WTC11 (cell line): ENCODE measurements at regions not wholly inside any gene's neighbourhood (a gene's known extent, or its start where the extent isn't known, plus 50 kb on each side); places are given as distances from the start of the nearest gene placed in this dataset.

ENCODE experiments used
- ATAC-seq: fragments of 200-7000 bp; cut with Tn5 transposase; 2 replicates; pipeline ENCODE4 v1.10.0; 2021; ENCODE audit warnings: mild to moderate bottlenecking, moderate library complexity
- CTCF ChIA-PET: fragments of 300-600 bp; sonication (Branson Sonifier 250); formaldehyde crosslinking; loops from one replicate; lab custom pipeline; 2021; ENCODE audit warnings: antibody characterized with exemption; lab: Charles Lee
- POLR2A ChIA-PET: fragments of 350-600 bp; sonication (Branson Sonifier 250); formaldehyde crosslinking; loops from one replicate; lab custom pipeline; 2021; ENCODE audit warnings: antibody characterized with exemption; lab: Charles Lee
- DNase-seq: peaks from one replicate; pipeline ENCODE4 v3.0.0; 2021; ENCODE audit warnings: low spot score
- H3K27ac Mint-ChIP-seq: 2 replicates; pipeline ENCODE4 v1.8.0; 2021; ENCODE audit warnings: mixed read lengths
- H3K27me3 Mint-ChIP-seq: 2 replicates; pipeline ENCODE4 v1.8.0; 2021; ENCODE audit warnings: low read depth, mild to moderate bottlenecking, moderate library complexity, mixed read lengths
- H3K36me3 Mint-ChIP-seq: 2 replicates; pipeline ENCODE4 v1.8.0; 2021; ENCODE audit warnings: mixed read lengths
- H3K4me1 Mint-ChIP-seq: 2 replicates; pipeline ENCODE4 v1.8.0; 2022; ENCODE audit warnings: mixed read lengths
- H3K4me3 Mint-ChIP-seq: 2 replicates; pipeline ENCODE4 v1.8.0; 2021; ENCODE audit warnings: mild to moderate bottlenecking, moderate library complexity, mixed read lengths
- H3K9me3 Mint-ChIP-seq: 2 replicates; pipeline ENCODE4 v1.8.0; 2021; ENCODE audit warnings: mixed read lengths
- AFF4 ChIP-seq: sonication (generic); formaldehyde crosslinking; IDR thresholded peaks from 2 replicates; pipeline ENCODE4 v1.8.1; 2023; ENCODE audit warnings: mild to moderate bottlenecking, missing genetic modification reagents, borderline replicate concordance
- ATF1 ChIP-seq: sonication (generic); formaldehyde crosslinking; IDR thresholded peaks from 2 replicates; pipeline ENCODE4 v1.8.1; 2023; ENCODE audit warnings: mild to moderate bottlenecking, moderate library complexity, missing genetic modification reagents
- CDX4 ChIP-seq: fragments of 250-450 bp; sonication (Bioruptor Pico); IDR thresholded peaks from 2 replicates; pipeline ENCODE4 v1.9.0; 2021; ENCODE audit warnings: moderate library complexity, mild to moderate bottlenecking, inconsistent platforms, borderline replicate concordance
- ERG ChIP-seq: fragments of 250-450 bp; sonication (Bioruptor Pico); IDR thresholded peaks from 2 replicates; pipeline ENCODE4 v1.8.0; 2021; ENCODE audit warnings: mild to moderate bottlenecking
- ETV6 ChIP-seq: sonication (generic); formaldehyde crosslinking; IDR thresholded peaks from 2 replicates; pipeline ENCODE4 v1.8.1; 2022; ENCODE audit warnings: mild to moderate bottlenecking, missing genetic modification reagents
- FOXP4 ChIP-seq: sonication (generic); formaldehyde crosslinking; IDR thresholded peaks from 2 replicates; pipeline ENCODE4 v1.8.0; 2022; ENCODE audit warnings: mild to moderate bottlenecking, missing genetic modification reagents
- IRF2 ChIP-seq: sonication (generic); formaldehyde crosslinking; IDR thresholded peaks from 2 replicates; pipeline ENCODE4 v1.8.0; 2022; ENCODE audit warnings: low read depth, missing genetic modification reagents, borderline replicate concordance
- MXD4 ChIP-seq: fragments of 250-450 bp; sonication (Bioruptor Pico); IDR thresholded peaks from 2 replicates; pipeline ENCODE4 v1.8.0; 2021; ENCODE audit warnings: mild to moderate bottlenecking, moderate library complexity, borderline replicate concordance
- MYBL2 ChIP-seq: sonication (generic); formaldehyde crosslinking; IDR thresholded peaks from 2 replicates; pipeline ENCODE4 v1.8.1; 2023; ENCODE audit warnings: mild to moderate bottlenecking, moderate library complexity, missing genetic modification reagents
- NR2C2 ChIP-seq: sonication (generic); formaldehyde crosslinking; IDR thresholded peaks from 2 replicates; pipeline ENCODE4 v1.8.0; 2022; ENCODE audit warnings: mild to moderate bottlenecking, missing genetic modification reagents
- OVOL2 ChIP-seq: fragments of 250-450 bp; sonication (Bioruptor Pico); IDR thresholded peaks from 2 replicates; pipeline ENCODE4 v1.9.0; 2021; ENCODE audit warnings: mild to moderate bottlenecking, borderline replicate concordance
- RELA ChIP-seq: sonication (generic); formaldehyde crosslinking; IDR thresholded peaks from 2 replicates; pipeline ENCODE4 v1.8.1; 2022; ENCODE audit warnings: missing genetic modification reagents, mild to moderate bottlenecking, borderline replicate concordance
- SMAD3 ChIP-seq: sonication (generic); formaldehyde crosslinking; IDR thresholded peaks from 2 replicates; pipeline ENCODE4 v1.8.0; 2022; ENCODE audit warnings: missing genetic modification reagents, mild to moderate bottlenecking, borderline replicate concordance
- SMAD4 ChIP-seq: sonication (generic); formaldehyde crosslinking; IDR thresholded peaks from 2 replicates; pipeline ENCODE4 v1.8.0; 2022; ENCODE audit warnings: mild to moderate bottlenecking, missing genetic modification reagents
- ZBTB43 ChIP-seq: sonication (generic); formaldehyde crosslinking; IDR thresholded peaks from 2 replicates; pipeline ENCODE4 v1.8.1; 2023; ENCODE audit warnings: mild to moderate bottlenecking, missing genetic modification reagents
- ZNF263 ChIP-seq: sonication (generic); formaldehyde crosslinking; IDR thresholded peaks from 2 replicates; pipeline ENCODE4 v1.8.1; 2022; ENCODE audit warnings: low read depth, mild to moderate bottlenecking, moderate library complexity, missing genetic modification reagents
- ZNF671 ChIP-seq: fragments of 250-450 bp; sonication (Bioruptor Pico); IDR thresholded peaks from 2 replicates; pipeline ENCODE4 v1.8.0; 2021; ENCODE audit warnings: mild to moderate bottlenecking
- TF ChIP-seq, protein P1 (sequence below): sonication (generic); formaldehyde crosslinking; IDR thresholded peaks from 2 replicates; pipeline ENCODE4 v1.8.0; 2022; ENCODE audit warnings: mild to moderate bottlenecking, missing genetic modification reagents
- TF ChIP-seq, protein P2 (sequence below): sonication (generic); formaldehyde crosslinking; IDR thresholded peaks from 2 replicates; pipeline ENCODE4 v1.8.0; 2023; ENCODE audit warnings: missing genetic modification reagents, mild to moderate bottlenecking, borderline replicate concordance
- TF ChIP-seq, protein P3 (sequence below): sonication (generic); formaldehyde crosslinking; conservative IDR thresholded peaks from 2 replicates; pipeline ENCODE4 v1.8.1; 2023; ENCODE audit warnings: mild to moderate bottlenecking, low read depth, missing genetic modification reagents, moderate library complexity

DNA sequence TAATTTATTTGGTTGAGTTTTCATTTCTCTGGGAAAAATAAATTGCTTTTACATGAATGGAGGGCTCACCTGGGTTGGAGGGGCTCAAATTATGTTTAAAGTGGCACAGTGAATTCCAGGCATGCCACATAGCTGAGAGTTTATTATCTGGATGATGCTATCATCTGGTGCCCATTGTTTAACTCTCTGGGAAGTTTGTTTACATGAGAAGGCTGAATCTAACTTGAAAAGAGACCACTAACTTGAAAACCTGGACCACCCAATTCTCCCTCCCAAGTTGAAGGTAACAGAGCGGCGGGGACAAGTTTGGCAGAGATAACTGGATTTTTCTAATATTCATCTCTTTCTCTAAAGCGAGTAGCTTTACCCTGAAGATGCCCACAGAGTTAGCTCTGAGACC lies 321.5 kb upstream of the GHITM start:
- POLR2A ChIA-PET: no interaction called here
- H3K27ac Mint-ChIP-seq: no peak overlapping the region
- DNase-seq (no peak), ATAC-seq (peak; percentile 61)
- CTCF ChIA-PET: interaction anchor here (2.5 kb wide), 1 partner anchor 54 kb away, joined by 8 read pairs; no protein-coding TSS in a partner anchor
- H3K9me3 Mint-ChIP-seq: peaks cover 3% of the 10 kb centered on the region; the same call in 1 of the 2 replicates
- H3K27me3 Mint-ChIP-seq: no peaks in the 10 kb centered on the region
- no peaks in the 10 kb centered on the region for H3K36me3 Mint-ChIP-seq
- TF ChIP-seq ETV6 (CRISPR knock-in tag) (no peak), AFF4 (no peak), SMAD4 (CRISPR knock-in tag) (no peak), ZNF671 (CRISPR knock-in tag) (no peak), ERG (CRISPR knock-in tag) (no peak), MYBL2 (no peak), MXD4 (CRISPR knock-in tag) (no peak), ZNF263 (CRISPR knock-in tag) (no peak), NR2C2 (CRISPR knock-in tag) (no peak), SMAD3 (CRISPR knock-in tag) (no peak), IRF2 (CRISPR knock-in tag) (no peak), ZBTB43 (CRISPR knock-in tag) (no peak), CDX4 (CRISPR knock-in tag) (no peak), RELA (CRISPR knock-in tag) (no peak), OVOL2 (CRISPR knock-in tag) (no peak), FOXP4 (CRISPR knock-in tag) (no peak), ATF1 (CRISPR knock-in tag) (no peak)
- TF ChIP-seq, protein P1, sequence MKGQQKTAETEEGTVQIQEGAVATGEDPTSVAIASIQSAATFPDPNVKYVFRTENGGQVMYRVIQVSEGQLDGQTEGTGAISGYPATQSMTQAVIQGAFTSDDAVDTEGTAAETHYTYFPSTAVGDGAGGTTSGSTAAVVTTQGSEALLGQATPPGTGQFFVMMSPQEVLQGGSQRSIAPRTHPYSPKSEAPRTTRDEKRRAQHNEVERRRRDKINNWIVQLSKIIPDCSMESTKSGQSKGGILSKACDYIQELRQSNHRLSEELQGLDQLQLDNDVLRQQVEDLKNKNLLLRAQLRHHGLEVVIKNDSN: no peak
- TF ChIP-seq, protein P2, sequence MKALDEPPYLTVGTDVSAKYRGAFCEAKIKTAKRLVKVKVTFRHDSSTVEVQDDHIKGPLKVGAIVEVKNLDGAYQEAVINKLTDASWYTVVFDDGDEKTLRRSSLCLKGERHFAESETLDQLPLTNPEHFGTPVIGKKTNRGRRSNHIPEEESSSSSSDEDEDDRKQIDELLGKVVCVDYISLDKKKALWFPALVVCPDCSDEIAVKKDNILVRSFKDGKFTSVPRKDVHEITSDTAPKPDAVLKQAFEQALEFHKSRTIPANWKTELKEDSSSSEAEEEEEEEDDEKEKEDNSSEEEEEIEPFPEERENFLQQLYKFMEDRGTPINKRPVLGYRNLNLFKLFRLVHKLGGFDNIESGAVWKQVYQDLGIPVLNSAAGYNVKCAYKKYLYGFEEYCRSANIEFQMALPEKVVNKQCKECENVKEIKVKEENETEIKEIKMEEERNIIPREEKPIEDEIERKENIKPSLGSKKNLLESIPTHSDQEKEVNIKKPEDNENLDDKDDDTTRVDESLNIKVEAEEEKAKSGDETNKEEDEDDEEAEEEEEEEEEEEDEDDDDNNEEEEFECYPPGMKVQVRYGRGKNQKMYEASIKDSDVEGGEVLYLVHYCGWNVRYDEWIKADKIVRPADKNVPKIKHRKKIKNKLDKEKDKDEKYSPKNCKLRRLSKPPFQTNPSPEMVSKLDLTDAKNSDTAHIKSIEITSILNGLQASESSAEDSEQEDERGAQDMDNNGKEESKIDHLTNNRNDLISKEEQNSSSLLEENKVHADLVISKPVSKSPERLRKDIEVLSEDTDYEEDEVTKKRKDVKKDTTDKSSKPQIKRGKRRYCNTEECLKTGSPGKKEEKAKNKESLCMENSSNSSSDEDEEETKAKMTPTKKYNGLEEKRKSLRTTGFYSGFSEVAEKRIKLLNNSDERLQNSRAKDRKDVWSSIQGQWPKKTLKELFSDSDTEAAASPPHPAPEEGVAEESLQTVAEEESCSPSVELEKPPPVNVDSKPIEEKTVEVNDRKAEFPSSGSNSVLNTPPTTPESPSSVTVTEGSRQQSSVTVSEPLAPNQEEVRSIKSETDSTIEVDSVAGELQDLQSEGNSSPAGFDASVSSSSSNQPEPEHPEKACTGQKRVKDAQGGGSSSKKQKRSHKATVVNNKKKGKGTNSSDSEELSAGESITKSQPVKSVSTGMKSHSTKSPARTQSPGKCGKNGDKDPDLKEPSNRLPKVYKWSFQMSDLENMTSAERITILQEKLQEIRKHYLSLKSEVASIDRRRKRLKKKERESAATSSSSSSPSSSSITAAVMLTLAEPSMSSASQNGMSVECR (CRISPR knock-in tag): no peak
- TF ChIP-seq, protein P3, sequence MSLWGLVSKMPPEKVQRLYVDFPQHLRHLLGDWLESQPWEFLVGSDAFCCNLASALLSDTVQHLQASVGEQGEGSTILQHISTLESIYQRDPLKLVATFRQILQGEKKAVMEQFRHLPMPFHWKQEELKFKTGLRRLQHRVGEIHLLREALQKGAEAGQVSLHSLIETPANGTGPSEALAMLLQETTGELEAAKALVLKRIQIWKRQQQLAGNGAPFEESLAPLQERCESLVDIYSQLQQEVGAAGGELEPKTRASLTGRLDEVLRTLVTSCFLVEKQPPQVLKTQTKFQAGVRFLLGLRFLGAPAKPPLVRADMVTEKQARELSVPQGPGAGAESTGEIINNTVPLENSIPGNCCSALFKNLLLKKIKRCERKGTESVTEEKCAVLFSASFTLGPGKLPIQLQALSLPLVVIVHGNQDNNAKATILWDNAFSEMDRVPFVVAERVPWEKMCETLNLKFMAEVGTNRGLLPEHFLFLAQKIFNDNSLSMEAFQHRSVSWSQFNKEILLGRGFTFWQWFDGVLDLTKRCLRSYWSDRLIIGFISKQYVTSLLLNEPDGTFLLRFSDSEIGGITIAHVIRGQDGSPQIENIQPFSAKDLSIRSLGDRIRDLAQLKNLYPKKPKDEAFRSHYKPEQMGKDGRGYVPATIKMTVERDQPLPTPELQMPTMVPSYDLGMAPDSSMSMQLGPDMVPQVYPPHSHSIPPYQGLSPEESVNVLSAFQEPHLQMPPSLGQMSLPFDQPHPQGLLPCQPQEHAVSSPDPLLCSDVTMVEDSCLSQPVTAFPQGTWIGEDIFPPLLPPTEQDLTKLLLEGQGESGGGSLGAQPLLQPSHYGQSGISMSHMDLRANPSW (CRISPR knock-in tag): no peak
- H3K4me1 Mint-ChIP-seq: peaks cover 22% of the 10 kb centered on the region
- no peak overlapping the region for H3K4me3 Mint-ChIP-seq
